Right lung (tissue), 2 donors: ENCODE measurements at regions not wholly inside any gene's neighbourhood (a gene's known extent, or its start where the extent isn't known, plus 50 kb on each side); places are given as distances from the start of the nearest gene placed in this dataset.

Source experiments
- DNase-seq, 2 donors: peaks; one replicate each; pipeline ENCODE4 v3.0.0-alpha.2; 2013

DNA sequence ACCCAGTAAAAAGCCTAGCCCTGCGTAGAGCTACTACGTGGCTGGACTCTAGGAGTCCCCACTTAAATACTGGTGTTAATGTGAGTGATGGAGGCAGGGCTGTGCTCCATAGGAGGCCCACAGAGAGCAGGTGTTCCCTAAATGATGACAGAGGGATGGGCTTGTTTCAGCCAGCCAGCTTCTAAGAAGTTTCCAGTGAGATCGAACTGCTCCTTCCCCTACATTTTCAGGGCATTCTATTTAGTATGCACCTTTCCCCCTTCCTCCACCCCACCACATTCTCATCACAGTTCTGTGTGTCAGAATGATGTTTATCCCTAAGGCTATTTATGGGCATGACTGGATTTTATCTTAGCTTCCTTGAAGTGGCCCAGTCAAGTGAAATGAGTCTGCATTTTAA, 213.0 kb downstream of the TRIB2 start:
- no peak for DNase-seq

- DNase-seq = no peak
Observed at GRCh38 chr2:12930391-12930790, 213.7 kb downstream of the TRIB2 start.

- DNase-seq = peak; percentile 21 to 40
Observed at GRCh38 chr2:12931186-12931844, 214.6 kb downstream of the TRIB2 start.

GRCh38 chr2:12932192-12932591, 215.5 kb downstream of the TRIB2 start:
- DNase-seq = no peak

DNA sequence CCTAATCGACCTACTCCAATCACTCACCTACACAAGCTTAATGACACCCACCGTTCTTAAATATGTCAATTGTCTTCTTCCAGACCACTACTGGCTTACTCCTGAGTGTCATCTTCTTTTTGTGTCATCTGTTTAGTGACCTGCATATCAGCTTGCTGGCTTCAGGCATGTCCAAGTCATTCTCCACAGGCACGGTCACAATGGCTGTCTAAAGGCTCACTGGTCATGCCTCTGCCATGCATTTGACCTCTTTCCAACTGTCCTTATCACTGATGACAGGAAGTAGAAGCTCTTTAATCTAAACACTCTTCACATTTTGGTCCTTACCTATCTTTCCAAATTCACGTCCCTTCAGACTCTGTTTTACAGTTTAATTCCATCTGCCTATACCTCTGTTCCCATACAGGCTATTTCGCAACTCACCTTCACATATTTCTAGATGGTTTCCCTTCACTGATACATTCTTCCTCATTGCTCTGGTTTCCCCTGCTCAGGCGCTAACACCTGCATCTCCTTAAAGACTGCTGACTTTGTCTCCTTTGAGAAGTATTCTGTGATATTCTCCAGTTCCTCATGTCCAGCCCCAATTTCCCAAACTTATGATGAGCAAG, 217.5 kb downstream of the TRIB2 start:
- DNase-seq = no peak

GRCh38 chr2:12935222-12935621, 218.5 kb downstream of the TRIB2 start:
- no peak for DNase-seq

GRCh38 chr2:12935796-12936195, 219.1 kb downstream of the TRIB2 start:
- DNase-seq = no peak

- no peak for DNase-seq
Observed at GRCh38 chr2:12941203-12941602, 224.5 kb downstream of the TRIB2 start.

GRCh38 chr2:12948231-12948960, 231.7 kb downstream of the TRIB2 start:
- DNase-seq = no peak

DNA sequence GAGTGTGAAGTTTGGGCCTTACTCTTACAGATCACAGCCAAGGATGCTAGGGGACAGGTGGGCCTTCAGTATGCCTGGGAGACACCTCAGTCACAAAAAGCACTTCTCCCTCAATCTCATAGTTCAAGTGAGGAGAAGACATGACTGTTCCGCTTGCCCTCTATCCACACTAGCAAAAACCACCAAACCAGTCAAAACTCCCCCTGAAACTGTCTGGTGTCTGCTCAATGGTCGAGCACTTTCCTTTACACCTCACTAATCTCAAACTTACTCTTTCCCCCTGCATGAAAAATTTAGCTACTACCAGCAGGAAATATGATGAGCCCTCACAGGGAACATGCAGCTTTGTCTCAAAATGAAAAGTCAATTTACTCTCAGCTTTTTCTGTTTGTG, 232.2 kb downstream of the TRIB2 start:
- DNase-seq = no peak

DNA sequence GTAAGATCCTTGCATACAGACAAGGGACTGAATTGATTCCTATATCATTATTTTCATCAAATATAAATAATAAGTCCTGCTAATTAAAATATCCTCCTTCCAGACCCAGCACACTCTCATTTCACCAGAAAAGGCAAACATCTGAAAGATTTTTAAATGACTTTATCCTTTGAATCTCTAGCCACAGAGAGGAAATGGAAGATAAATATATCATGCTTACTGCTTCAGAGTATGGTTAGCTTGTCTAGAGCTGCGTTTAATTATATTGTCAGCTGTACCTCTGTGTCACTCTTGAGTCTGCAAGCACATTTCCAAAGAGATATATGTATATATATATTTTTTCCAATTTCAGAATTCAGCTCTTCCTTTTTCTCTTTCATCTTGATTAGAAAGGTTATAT, 232.7 kb downstream of the TRIB2 start:
- no peak for DNase-seq

DNA sequence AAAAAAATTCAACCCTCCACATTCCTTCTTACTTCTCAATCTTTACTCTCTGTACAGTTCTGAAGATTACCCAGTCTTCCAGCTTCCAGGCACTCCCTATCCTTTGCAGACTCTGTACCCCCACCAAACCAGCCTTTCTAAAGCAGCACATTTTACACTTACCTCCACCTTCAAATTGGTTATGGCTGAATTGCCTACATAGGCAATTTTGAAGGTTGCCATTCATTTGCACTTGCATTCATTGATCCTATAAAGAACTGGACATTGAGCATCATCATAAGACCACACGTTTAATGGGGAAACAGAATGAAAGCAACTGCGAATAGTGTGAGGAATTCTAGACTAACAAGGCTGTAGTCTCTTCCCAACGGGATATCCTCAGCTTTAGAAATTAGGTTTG, 233.4 kb downstream of the TRIB2 start:
- no peak for DNase-seq

DNA sequence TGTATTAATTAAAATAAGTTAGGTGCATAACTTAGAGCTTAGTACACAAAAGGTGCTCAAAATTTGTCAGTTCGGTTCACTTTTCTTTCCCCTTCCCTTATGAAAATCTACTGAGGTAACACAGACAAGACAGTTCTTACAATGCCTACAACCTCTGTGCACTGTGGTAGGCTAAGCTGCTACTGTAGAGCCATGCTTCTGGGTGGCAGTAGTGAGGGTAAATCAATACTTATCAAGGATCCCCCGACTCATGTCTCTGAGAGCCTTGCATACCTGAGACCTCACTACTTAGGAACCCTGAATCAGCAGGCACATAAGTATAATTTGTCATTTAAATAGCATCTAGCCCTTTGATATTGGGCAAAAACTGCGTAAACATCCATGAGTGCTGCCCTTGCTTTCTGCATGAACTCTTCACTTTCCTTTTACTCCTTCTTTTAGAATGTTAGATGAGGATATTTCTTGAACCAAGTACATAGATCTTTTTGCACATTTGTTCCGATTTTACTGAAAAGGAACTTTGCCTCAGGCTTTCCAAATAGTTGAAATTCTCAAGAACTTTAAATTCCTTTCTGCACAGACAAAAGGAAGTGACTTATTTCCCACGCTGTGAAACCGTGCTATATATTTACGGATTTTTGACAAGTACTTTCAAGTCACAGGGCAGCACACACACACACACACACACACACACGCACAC, 234.4 kb downstream of the TRIB2 start:
- no peak for DNase-seq

DNA sequence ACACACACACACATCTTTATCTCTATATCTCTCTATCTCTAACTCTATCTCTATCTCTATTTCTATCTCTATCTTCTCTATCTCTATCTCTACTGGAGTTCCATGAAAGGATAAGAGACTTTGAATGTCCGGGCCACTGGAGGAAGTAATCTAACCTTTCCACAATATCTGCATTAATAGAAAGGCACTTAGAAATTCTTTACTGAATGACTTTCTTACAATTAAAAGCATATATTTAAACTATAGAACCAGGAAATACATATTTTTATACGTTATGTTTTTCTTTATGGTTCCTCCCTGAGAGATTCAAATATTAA, 234.9 kb downstream of the TRIB2 start:
- no peak for DNase-seq

GRCh38 chr2:12953596-12953995, 236.9 kb downstream of the TRIB2 start:
- DNase-seq = no peak

DNA sequence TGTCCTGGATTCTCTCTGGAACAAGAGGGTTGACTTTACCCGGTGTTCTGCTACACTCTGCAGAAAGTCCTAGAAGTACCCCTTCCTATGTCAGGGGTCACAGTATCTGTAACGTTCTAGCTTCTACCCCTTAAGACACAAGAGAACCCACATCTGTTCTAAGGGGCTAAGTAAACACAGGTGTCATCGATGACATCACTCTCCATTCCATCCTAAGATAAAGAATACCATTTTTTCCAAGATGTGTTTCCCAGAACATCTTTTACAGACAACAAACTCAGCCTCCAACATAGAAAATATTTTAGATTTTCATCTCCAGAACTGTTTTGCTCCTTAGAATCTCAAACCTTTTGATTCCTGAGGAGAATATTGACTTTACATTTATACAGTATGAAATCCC, 239.1 kb downstream of the TRIB2 start:
- DNase-seq = no peak

GRCh38 chr2:12957251-12957650, 240.5 kb downstream of the TRIB2 start:
- no peak for DNase-seq

DNA sequence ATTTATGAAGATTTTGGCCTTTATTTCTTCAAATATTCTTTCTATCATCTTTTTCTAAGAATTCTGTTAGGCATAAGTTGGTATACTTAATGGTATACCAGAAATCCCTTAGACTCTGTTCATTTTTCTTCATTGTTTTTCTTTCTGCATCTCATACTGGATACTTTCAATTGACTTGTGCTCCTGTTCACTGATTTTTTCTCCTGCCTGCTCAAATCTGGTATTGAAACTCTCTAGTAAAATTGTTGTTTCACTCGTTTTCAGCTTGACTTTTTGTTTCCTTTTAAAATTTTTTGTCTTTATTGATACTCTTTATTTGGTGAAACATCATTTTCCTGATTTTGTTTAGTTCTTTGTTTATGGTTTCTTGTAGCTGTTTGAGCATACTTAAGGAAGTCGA, 243.2 kb downstream of the TRIB2 start:
- DNase-seq = no peak

- no peak for DNase-seq
Observed at GRCh38 chr2:12960671-12961070, 243.9 kb downstream of the TRIB2 start.

- no peak for DNase-seq
Observed at GRCh38 chr2:12964904-12965539, 248.3 kb downstream of the TRIB2 start.

GRCh38 chr2:12965540-12966269, 249.0 kb downstream of the TRIB2 start:
- DNase-seq = peak in 1 of 2 donors; percentile 9

- DNase-seq = no peak
Observed at GRCh38 chr2:12967804-12968203, 251.1 kb downstream of the TRIB2 start.
